Right ventricle myocardium inferior (tissue), 1 donor: ENCODE measurements at regions not wholly inside any gene's neighbourhood (a gene's known extent, or its start where the extent isn't known, plus 50 kb on each side); places are given as distances from the start of the nearest gene placed in this dataset.
"Not testable (repeated sequence)": the region's sequence is repeated elsewhere in the genome, so short reads cannot be mapped to it uniquely, and the experiment has no call there.

Source experiments
- ATAC-seq: fragments of 200-7000 bp; cut with Tn5 transposase; one replicate; pipeline ENCODE4 v1.9.1; 2020; ENCODE audit warnings: mild to moderate bottlenecking, moderate library complexity
- DNase-seq: peaks from one replicate; pipeline ENCODE4 v3.0.0; 2021; ENCODE audit errors: missing footprints
- intact Hi-C: fragments of 100-400 bp; cut with DNase I; formaldehyde crosslinking; loops from one replicate; pipeline ENCODE4 v1.11.0; 2022
- donor health status: DM: no; HTN: yes; CAD: no; lungs with severe emphysema.

GRCh38 chr2:3117650-3118216 lies 259.9 kb downstream of the EIPR1 start:
- intact Hi-C loops: no loop called here
- DNase-seq: no peak
- no peak for ATAC-seq

- intact Hi-C loops: no loop called here
- DNase-seq (no peak), ATAC-seq (no peak)
These were observed 261.2 kb downstream of the EIPR1 start for GRCh38 chr2:3116371-3116770.

- DNase-seq (no peak), ATAC-seq (no peak)
- intact Hi-C loops: no loop called here
These were observed 262.1 kb downstream of the EIPR1 start for GRCh38 chr2:3115301-3116042.

- intact Hi-C loops: no loop called here
- DNase-seq: no peak
These were observed 263.0 kb downstream of the EIPR1 start for GRCh38 chr2:3114406-3115185.

GRCh38 chr2:3113769-3114168 lies 263.8 kb downstream of the EIPR1 start:
- intact Hi-C loops: no loop called here
- ATAC-seq (no peak), DNase-seq (no peak)

More at GRCh38 chr2:3114406-3115185, 263.0 kb downstream of the EIPR1 start:
- ATAC-seq: no peak

- no peak for DNase-seq
- intact Hi-C loops: no loop called here
- no peak for ATAC-seq
These were observed 264.5 kb downstream of the EIPR1 start for GRCh38 chr2:3113122-3113521.

- intact Hi-C loops: no loop called here
- ATAC-seq (no peak), DNase-seq (no peak)
These were observed 265.1 kb downstream of the EIPR1 start for GRCh38 chr2:3112553-3112952.

GRCh38 chr2:3112131-3112530 lies 265.5 kb downstream of the EIPR1 start:
- intact Hi-C loops: no loop called here
- no peak for ATAC-seq
- no peak for DNase-seq

- no peak for DNase-seq
- intact Hi-C loops: no loop called here
- ATAC-seq: no peak
These were observed 266.5 kb downstream of the EIPR1 start for GRCh38 chr2:3110994-3111666.

GRCh38 chr2:3110555-3110954 lies 267.1 kb downstream of the EIPR1 start:
- DNase-seq: no peak
- intact Hi-C loops: no loop called here
- ATAC-seq: no peak

- intact Hi-C loops: no loop called here
- ATAC-seq: no peak
These were observed 268.6 kb downstream of the EIPR1 start for GRCh38 chr2:3108710-3109702.

GRCh38 chr2:3108105-3108504 lies 269.5 kb downstream of the EIPR1 start:
- DNase-seq (no peak), ATAC-seq (no peak)
- intact Hi-C loops: no loop called here

More at GRCh38 chr2:3108710-3109702, 268.6 kb downstream of the EIPR1 start:
- DNase-seq: no peak

GRCh38 chr2:3107567-3107966 lies 270.1 kb downstream of the EIPR1 start:
- no peak for DNase-seq
- intact Hi-C loops: no loop called here
- no peak for ATAC-seq

GRCh38 chr2:3105814-3106569 lies 271.6 kb downstream of the EIPR1 start:
- DNase-seq (no peak), ATAC-seq (no peak)
- intact Hi-C loops: no loop called here

- DNase-seq, intact Hi-C loops, ATAC-seq: not testable (repeated sequence)
These were observed 272.4 kb downstream of the EIPR1 start for GRCh38 chr2:3104958-3105813.

GRCh38 chr2:3104261-3104660 lies 273.4 kb downstream of the EIPR1 start:
- DNase-seq: no peak
- ATAC-seq: no peak
- intact Hi-C loops: no loop called here
